Activated CD4-positive, alpha-beta memory T cell treated with anti-CD3 and anti-CD28 coated beads for 36 hours (primary cell): ENCODE measurements at regions not wholly inside any gene's neighbourhood (a gene's known extent, or its start where the extent isn't known, plus 50 kb on each side); places are given as distances from the start of the nearest gene placed in this dataset.
A peak's percentile ranks its signal among the peaks of the same experiment; 100 is the strongest.

ENCODE experiments used
- CTCF ChIA-PET: fragments of 350-600 bp; sonication (Branson Sonifier 250); formaldehyde crosslinking; loops from one replicate; lab custom pipeline; 2021; ENCODE audit warnings: antibody characterized with exemption, inconsistent platforms; lab: Charles Lee
- POLR2A ChIA-PET: fragments of 350-600 bp; sonication (Branson Sonifier 250); formaldehyde crosslinking; loops from one replicate; lab custom pipeline; 2021; ENCODE audit warnings: antibody characterized with exemption; lab: Charles Lee
- DNase-seq: peaks from one replicate; pipeline ENCODE4 v3.0.0-alpha.2; 2020
- H3K27ac Mint-ChIP-seq: one replicate; pipeline ENCODE4 v1.8.0; 2021; ENCODE audit warnings: mixed read lengths
- H3K27me3 Mint-ChIP-seq: one replicate; pipeline ENCODE4 v1.8.0; 2021; ENCODE audit warnings: mixed read lengths
- H3K36me3 Mint-ChIP-seq: one replicate; pipeline ENCODE4 v1.8.0; 2021; ENCODE audit warnings: mixed read lengths
- H3K4me1 Mint-ChIP-seq: one replicate; pipeline ENCODE4 v1.8.0; 2021; ENCODE audit warnings: low read depth, mixed read lengths
- H3K4me3 Mint-ChIP-seq: one replicate; pipeline ENCODE4 v1.8.0; 2021; ENCODE audit warnings: mild to moderate bottlenecking, mixed read lengths
- H3K9me3 Mint-ChIP-seq: one replicate; pipeline ENCODE4 v1.8.0; 2021; ENCODE audit warnings: mixed read lengths
- intact Hi-C: fragments of 100-400 bp; cut with micrococcal nuclease; formaldehyde crosslinking; loops from one replicate; pipeline ENCODE4 v1.15.1; 2023

- H3K4me1 Mint-ChIP-seq: peaks cover 14% of the 10 kb centered on the region
- H3K27me3 Mint-ChIP-seq: no peaks in the 10 kb centered on the region
- H3K36me3 Mint-ChIP-seq: no peaks in the 10 kb centered on the region
- H3K4me3 Mint-ChIP-seq: no peak overlapping the region
- H3K27ac Mint-ChIP-seq: no peak overlapping the region
- DNase-seq: no peak
- H3K9me3 Mint-ChIP-seq: no peaks in the 10 kb centered on the region
- intact Hi-C loops: loop anchor here (1.0 to 5.0 kb wide), 3 partner anchors 45 to 94 kb away; no protein-coding TSS in a partner anchor
- POLR2A ChIA-PET: no interaction called here
- CTCF ChIA-PET: interaction anchor here (1.0 kb wide), 1 partner anchor 45 kb away, joined by 3 read pairs; no protein-coding TSS in a partner anchor
These were observed 209.2 kb downstream of the GLUD2 start for GRCh38 chrX:121256647-121257046.

- peaks cover 14% of the 10 kb centered on the region for H3K4me1 Mint-ChIP-seq
- no peak overlapping the region for H3K4me3 Mint-ChIP-seq
- ChIA-PET POLR2A (no interaction called here), CTCF (no interaction called here)
- no peak overlapping the region for H3K27ac Mint-ChIP-seq
- no peak for DNase-seq
- no peaks in the 10 kb centered on the region for H3K36me3 Mint-ChIP-seq
- H3K9me3 Mint-ChIP-seq: no peaks in the 10 kb centered on the region
- intact Hi-C loops: loop anchor here (5.0 kb wide), 1 partner anchor 96 kb away; no protein-coding TSS in a partner anchor
- no peaks in the 10 kb centered on the region for H3K27me3 Mint-ChIP-seq
These were observed 211.1 kb downstream of the GLUD2 start for GRCh38 chrX:121258545-121258944.

DNA sequence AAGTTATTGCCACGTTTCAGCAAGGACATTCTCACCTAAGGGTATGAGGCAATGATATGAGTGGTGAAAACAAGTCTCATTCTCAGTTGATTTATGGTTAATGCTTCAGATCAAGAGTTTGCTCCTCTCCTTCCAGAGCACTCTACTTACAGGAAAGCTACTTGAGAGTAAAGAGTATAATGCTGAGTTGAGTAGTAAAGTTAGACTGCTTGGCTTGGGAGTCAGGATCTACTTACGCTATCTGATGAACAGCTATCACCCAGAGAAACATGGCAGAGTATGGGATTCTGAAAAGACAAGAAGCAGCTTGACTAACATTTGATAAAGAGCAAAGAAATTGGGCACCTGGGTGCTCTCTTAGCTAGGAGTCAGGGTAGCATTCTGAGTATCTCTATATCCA lies 211.8 kb downstream of the GLUD2 start:
- Mint-ChIP-seq H3K36me3 (no peaks in the 10 kb centered on the region), H3K9me3 (no peaks in the 10 kb centered on the region), H3K27ac (no peak overlapping the region), H3K27me3 (no peaks in the 10 kb centered on the region), H3K4me3 (no peak overlapping the region), H3K4me1 (peaks cover 14% of the 10 kb centered on the region)
- no peak for DNase-seq
- intact Hi-C loops: loop anchor here (5.0 kb wide), 1 partner anchor 97 kb away; no protein-coding TSS in a partner anchor
- CTCF ChIA-PET: no interaction called here
- POLR2A ChIA-PET: no interaction called here

DNA sequence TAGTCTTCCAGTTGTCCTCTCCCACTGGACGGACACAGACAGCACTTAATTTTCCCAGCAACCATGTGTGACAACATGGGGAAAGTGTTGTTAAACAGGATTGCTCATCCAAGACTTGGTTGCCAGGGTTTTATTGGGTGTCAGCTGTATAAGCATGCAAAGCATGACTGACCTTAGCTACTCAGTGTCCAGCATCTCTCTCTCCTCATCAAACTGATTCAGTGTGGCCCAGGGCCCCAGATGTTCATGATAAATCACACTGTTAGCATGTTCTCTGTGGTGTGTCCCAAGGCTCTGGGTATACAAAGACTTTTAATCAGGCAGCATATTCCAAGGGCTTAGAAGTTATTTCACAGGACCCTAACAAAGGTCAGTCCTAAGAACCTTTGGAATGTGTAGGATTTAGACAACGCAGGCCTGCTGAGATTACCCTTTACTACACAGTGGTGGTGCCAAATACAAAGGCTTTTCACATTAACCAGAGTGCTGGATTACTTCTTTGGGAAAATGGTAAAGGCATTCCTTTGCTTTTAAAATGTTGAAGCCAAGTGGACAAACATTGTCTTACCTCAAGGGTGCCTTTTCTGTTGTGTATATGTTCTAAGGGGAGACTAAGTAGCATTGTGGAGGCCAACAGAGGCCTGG lies 213.3 kb downstream of the GLUD2 start:
- POLR2A ChIA-PET: no interaction called here
- CTCF ChIA-PET: no interaction called here
- DNase-seq: no peak
- intact Hi-C loops: no loop called here
- Mint-ChIP-seq H3K36me3 (no peaks in the 10 kb centered on the region), H3K4me3 (no peak overlapping the region), H3K4me1 (peaks cover 14% of the 10 kb centered on the region), H3K9me3 (no peaks in the 10 kb centered on the region), H3K27me3 (no peaks in the 10 kb centered on the region), H3K27ac (no peak overlapping the region)

- CTCF ChIA-PET: no interaction called here
These were observed 236.5 kb downstream of the GLUD2 start for GRCh38 chrX:121283921-121284320.

GRCh38 chrX:121298499-121298898 lies 251.1 kb downstream of the GLUD2 start:
- intact Hi-C loops: no loop called here
- H3K36me3 Mint-ChIP-seq: no peaks in the 10 kb centered on the region
- H3K27me3 Mint-ChIP-seq: no peaks in the 10 kb centered on the region
- ChIA-PET POLR2A (no interaction called here), CTCF (interaction anchor here (0.6 to 0.8 kb wide), 2 partner anchors 10 to 41 kb away, joined by 3 read pairs; no protein-coding TSS in a partner anchor)
- H3K4me3 Mint-ChIP-seq: no peak overlapping the region
- H3K4me1 Mint-ChIP-seq: peaks cover 10% of the 10 kb centered on the region
- DNase-seq: no peak
- no peaks in the 10 kb centered on the region for H3K9me3 Mint-ChIP-seq
- no peak overlapping the region for H3K27ac Mint-ChIP-seq

More at GRCh38 chrX:121283921-121284320, 236.5 kb downstream of the GLUD2 start:
- Mint-ChIP-seq H3K4me3 (no peak overlapping the region), H3K27ac (no peak overlapping the region), H3K4me1 (no peaks in the 10 kb centered on the region), H3K9me3 (peaks cover 18% of the 10 kb centered on the region), H3K36me3 (peaks cover 1% of the 10 kb centered on the region), H3K27me3 (peaks cover 1% of the 10 kb centered on the region)
- POLR2A ChIA-PET: no interaction called here
- intact Hi-C loops: no loop called here
- no peak for DNase-seq

DNA sequence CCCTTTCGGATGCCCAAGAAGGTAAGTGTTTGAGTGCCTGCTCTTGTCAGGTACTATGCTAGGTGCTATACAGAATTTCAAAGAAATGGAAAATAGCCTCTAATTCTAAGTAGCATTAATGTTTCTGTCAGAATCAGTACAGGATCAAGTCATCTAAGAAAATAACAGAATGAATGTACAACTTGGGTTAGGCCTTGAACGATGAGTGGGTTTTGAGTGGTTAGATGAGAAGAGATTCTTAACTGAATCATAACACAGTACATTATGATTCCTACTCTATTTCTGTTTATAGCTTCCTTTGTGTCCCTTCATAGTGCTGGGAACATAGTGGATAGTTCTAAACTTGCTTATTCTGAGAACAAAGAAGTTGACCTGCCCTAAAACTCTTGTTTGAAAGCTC lies 253.9 kb downstream of the GLUD2 start:
- Mint-ChIP-seq H3K27ac (no peak overlapping the region), H3K9me3 (no peaks in the 10 kb centered on the region), H3K4me3 (no peak overlapping the region), H3K4me1 (peaks cover 10% of the 10 kb centered on the region), H3K36me3 (no peaks in the 10 kb centered on the region), H3K27me3 (no peaks in the 10 kb centered on the region)
- CTCF ChIA-PET: interaction anchor here (1.1 kb wide), 1 partner anchor 45 kb away, joined by 3 read pairs; no protein-coding TSS in a partner anchor
- DNase-seq: no peak
- POLR2A ChIA-PET: no interaction called here
- intact Hi-C loops: loop anchor here (1.0 kb wide), 1 partner anchor 45 kb away; no protein-coding TSS in a partner anchor

DNA sequence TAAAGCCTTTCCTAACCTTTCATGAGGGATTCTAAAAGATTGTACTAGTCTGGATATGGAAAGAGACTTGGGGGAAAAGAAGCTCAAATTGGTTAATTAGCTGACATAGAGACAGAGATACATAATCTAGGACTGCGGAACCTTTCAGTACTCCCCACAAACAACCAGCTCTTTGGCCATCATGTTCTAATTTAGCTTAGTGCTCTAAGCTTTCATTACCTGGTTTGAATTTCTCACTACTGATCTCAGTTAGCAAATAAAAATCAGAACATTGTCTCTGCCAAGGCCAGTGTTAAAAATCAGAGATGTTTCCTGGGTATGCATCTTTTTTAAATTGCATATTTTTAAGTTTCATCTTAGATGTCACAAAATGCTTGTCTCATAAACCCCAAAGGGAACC lies 254.4 kb downstream of the GLUD2 start:
- no peaks in the 10 kb centered on the region for H3K9me3 Mint-ChIP-seq
- peaks cover 10% of the 10 kb centered on the region for H3K4me1 Mint-ChIP-seq
- H3K36me3 Mint-ChIP-seq: no peaks in the 10 kb centered on the region
- H3K27me3 Mint-ChIP-seq: no peaks in the 10 kb centered on the region
- ChIA-PET CTCF (interaction anchor here (1.1 kb wide), 1 partner anchor 45 kb away, joined by 3 read pairs; no protein-coding TSS in a partner anchor), POLR2A (no interaction called here)
- H3K27ac Mint-ChIP-seq: no peak overlapping the region
- DNase-seq: no peak
- H3K4me3 Mint-ChIP-seq: no peak overlapping the region
- intact Hi-C loops: loop anchor here (1.0 kb wide), 1 partner anchor 46 kb away; no protein-coding TSS in a partner anchor

- ChIA-PET POLR2A (interaction anchor here (0.9 kb wide), 1 partner anchor 510 kb away, joined by 3 read pairs; no protein-coding TSS in a partner anchor), CTCF (interaction anchor here (0.7 kb wide), 1 partner anchor 506 kb away, joined by 3 read pairs; no protein-coding TSS in a partner anchor)
- peak overlapping the region; percentile 87 for H3K27ac Mint-ChIP-seq
- peaks cover 2% of the 10 kb centered on the region for H3K27me3 Mint-ChIP-seq
- H3K4me3 Mint-ChIP-seq: no peak overlapping the region
- intact Hi-C loops: loop anchor here (1.0 to 5.0 kb wide), 7 partner anchors 51 to 1550 kb away; partner anchors contain the start of gene SOWAHD
- DNase-seq: peak; percentile 12
- H3K36me3 Mint-ChIP-seq: peaks cover 3% of the 10 kb centered on the region
- H3K4me1 Mint-ChIP-seq: peaks cover 24% of the 10 kb centered on the region
- no peaks in the 10 kb centered on the region for H3K9me3 Mint-ChIP-seq
These were observed 260.0 kb downstream of the GLUD2 start for GRCh38 chrX:121307449-121307848.

- ChIA-PET POLR2A (no interaction called here), CTCF (interaction anchor here (0.7 kb wide), 1 partner anchor 10 kb away, joined by 3 read pairs; no protein-coding TSS in a partner anchor)
- H3K9me3 Mint-ChIP-seq: no peaks in the 10 kb centered on the region
- H3K27me3 Mint-ChIP-seq: peaks cover 2% of the 10 kb centered on the region
- H3K27ac Mint-ChIP-seq: peak overlapping the region; percentile 87
- peak; percentile 78 for DNase-seq
- H3K4me1 Mint-ChIP-seq: peaks cover 24% of the 10 kb centered on the region
- intact Hi-C loops: loop anchor here (1.0 to 5.0 kb wide), 8 partner anchors 147 to 1551 kb away; partner anchors contain the start of gene SOWAHD
- peaks cover 3% of the 10 kb centered on the region for H3K36me3 Mint-ChIP-seq
- H3K4me3 Mint-ChIP-seq: peak overlapping the region; percentile 48
These were observed 260.9 kb downstream of the GLUD2 start for GRCh38 chrX:121308276-121308805.

DNA sequence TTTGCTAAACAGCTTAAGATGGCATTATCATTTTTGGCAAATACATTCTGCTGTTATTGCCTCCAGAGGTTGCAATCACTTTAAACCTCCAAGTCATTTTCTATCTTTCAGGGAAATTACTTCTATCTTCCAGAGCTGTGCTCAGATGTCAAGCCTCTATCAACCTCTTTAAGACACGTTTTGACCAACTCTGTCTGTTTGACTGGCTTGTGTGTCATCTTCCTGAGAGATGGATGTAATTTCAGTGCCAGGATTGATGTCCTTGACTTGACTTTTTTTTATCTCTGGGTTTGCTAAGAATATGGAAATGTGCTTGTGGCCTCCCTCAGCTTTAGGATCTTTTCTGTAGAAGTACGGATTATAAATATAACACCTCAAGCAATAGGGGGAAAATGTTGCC lies 263.4 kb downstream of the GLUD2 start:
- CTCF ChIA-PET: no interaction called here
- H3K36me3 Mint-ChIP-seq: peaks cover 3% of the 10 kb centered on the region
- no peaks in the 10 kb centered on the region for H3K9me3 Mint-ChIP-seq
- DNase-seq: no peak
- no peak overlapping the region for H3K4me3 Mint-ChIP-seq
- POLR2A ChIA-PET: no interaction called here
- no peak overlapping the region for H3K27ac Mint-ChIP-seq
- H3K27me3 Mint-ChIP-seq: peaks cover 2% of the 10 kb centered on the region
- intact Hi-C loops: no loop called here
- peaks cover 24% of the 10 kb centered on the region for H3K4me1 Mint-ChIP-seq

DNA sequence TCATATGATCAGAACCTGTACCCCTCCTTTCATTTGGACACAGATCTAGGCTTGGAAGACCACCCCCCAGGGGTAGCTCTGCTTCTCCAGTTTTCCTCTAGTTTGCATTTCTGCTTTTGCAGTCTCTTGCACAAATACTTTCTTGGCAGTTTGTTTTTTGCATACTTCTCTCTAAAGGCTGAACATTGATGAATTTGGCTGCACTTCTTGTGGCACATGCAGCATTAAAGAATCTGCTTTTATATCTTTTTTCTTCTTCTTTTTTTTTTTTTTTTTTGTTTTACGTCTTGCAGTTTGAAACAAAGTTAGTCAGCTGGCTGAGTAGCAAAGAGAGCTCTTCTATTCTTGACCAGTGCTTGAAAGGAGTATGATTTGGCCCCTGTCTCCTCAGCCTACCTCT lies 273.0 kb downstream of the GLUD2 start:
- H3K4me3 Mint-ChIP-seq: no peak overlapping the region
- POLR2A ChIA-PET: no interaction called here
- peaks cover 3% of the 10 kb centered on the region for H3K27me3 Mint-ChIP-seq
- H3K9me3 Mint-ChIP-seq: no peaks in the 10 kb centered on the region
- CTCF ChIA-PET: no interaction called here
- intact Hi-C loops: no loop called here
- no peaks in the 10 kb centered on the region for H3K4me1 Mint-ChIP-seq
- no peak overlapping the region for H3K27ac Mint-ChIP-seq
- H3K36me3 Mint-ChIP-seq: no peaks in the 10 kb centered on the region
- no peak for DNase-seq
